Hepatocyte (in vitro differentiated cells): ENCODE measurements at regions not wholly inside any gene's neighbourhood (a gene's known extent, or its start where the extent isn't known, plus 50 kb on each side); places are given as distances from the start of the nearest gene placed in this dataset.
A peak's percentile ranks its signal among the peaks of the same experiment; 100 is the strongest.

Experiments
- DNase-seq: peaks from one replicate; pipeline ENCODE4 v3.0.0-alpha.2; 2016; ENCODE audit warnings: low spot score
- H2AFZ ChIP-seq: fragments of 200-600 bp; sonication (generic); 2 replicates; pipeline ENCODE4 v1.6.0; 2016; ENCODE audit warnings: antibody characterized with exemption, mild to moderate bottlenecking
- H3K27ac ChIP-seq: fragments of 200-600 bp; sonication (generic); 2 replicates; pipeline ENCODE4 v1.5.1; 2016; ENCODE audit warnings: mild to moderate bottlenecking
- H3K27me3 ChIP-seq: fragments of 200-600 bp; sonication (generic); 2 replicates; pipeline ENCODE4 v1.6.1; 2016
- H3K36me3 ChIP-seq: fragments of 200-600 bp; sonication (generic); replicated peaks from 2 replicates; pipeline ENCODE4 v1.5.1; 2016; ENCODE audit warnings: low read depth; ENCODE audit not compliant: insufficient read depth
- H3K4me1 ChIP-seq: fragments of 200-600 bp; sonication (generic); 2 replicates; pipeline ENCODE4 v1.5.1; 2016; ENCODE audit warnings: mild to moderate bottlenecking, moderate library complexity; ENCODE audit not compliant: insufficient read depth
- H3K4me2 ChIP-seq: fragments of 200-600 bp; sonication (generic); 2 replicates; pipeline ENCODE4 v1.6.0; 2016
- H3K4me3 ChIP-seq: fragments of 200-600 bp; sonication (generic); 2 replicates; pipeline ENCODE4 v1.5.1; 2016; ENCODE audit warnings: mild to moderate bottlenecking
- H3K79me2 ChIP-seq: fragments of 200-600 bp; sonication (generic); 2 replicates; pipeline ENCODE4 v1.6.0; 2017; ENCODE audit warnings: mild to moderate bottlenecking
- H3K9me2 ChIP-seq: fragments of 200-600 bp; sonication (generic); replicated peaks from 2 replicates; pipeline ENCODE4 v1.6.0; 2017; ENCODE audit warnings: mild to moderate bottlenecking; ENCODE audit not compliant: insufficient read depth
- H3K9me3 ChIP-seq: fragments of 200-600 bp; sonication (generic); 2 replicates; pipeline ENCODE4 v1.5.1; 2016; ENCODE audit warnings: low read depth, mild to moderate bottlenecking
- H4K20me1 ChIP-seq: fragments of 200-600 bp; sonication (generic); 2 replicates; pipeline ENCODE4 v1.6.0; 2016; ENCODE audit warnings: mild to moderate bottlenecking; ENCODE audit not compliant: insufficient read depth, poor library complexity, severe bottlenecking
- CTCF ChIP-seq: fragments of 200-600 bp; sonication (generic); IDR thresholded peaks from 2 replicates; pipeline ENCODE4 v1.5.1; 2016; ENCODE audit warnings: antibody characterized with exemption, mild to moderate bottlenecking; ENCODE audit not compliant: poor library complexity
- EZH2 ChIP-seq: fragments of 200-600 bp; sonication (generic); IDR thresholded peaks from 2 replicates; pipeline ENCODE4 v1.6.1; 2016; ENCODE audit warnings: antibody characterized with exemption, mild to moderate bottlenecking, borderline replicate concordance
- EZH2phosphoT487 ChIP-seq: fragments of 200-600 bp; sonication (generic); IDR thresholded peaks from one replicate; pipeline ENCODE4 v1.6.1; 2018; ENCODE audit warnings: antibody characterized with exemption, mild to moderate bottlenecking, low read depth, moderate library complexity; ENCODE audit not compliant: unreplicated experiment, severe bottlenecking
- WGBS: methylation state at CpG from one replicate; pipeline ENCODE4 v1.1.6; 2016; ENCODE audit warnings: low lambda C conversion rate; ENCODE audit errors: missing lambda C conversion rate; 5-methylcytosine and 5-hydroxymethylcytosine counted together

- Histone ChIP-seq H2AFZ (no peak overlapping the region), H3K4me1 (no peaks in the 10 kb centered on the region), H3K79me2 (no peaks in the 10 kb centered on the region), H3K9me2 (no peaks in the 10 kb centered on the region), H3K27ac (no peak overlapping the region), H3K9me3 (no peaks in the 10 kb centered on the region), H3K27me3 (no peaks in the 10 kb centered on the region), H4K20me1 (no peaks in the 10 kb centered on the region), H3K4me2 (no peak overlapping the region), H3K36me3 (no peaks in the 10 kb centered on the region), H3K4me3 (no peak overlapping the region)
- 92% methylated on average over 3 of the region's 3 CpGs for WGBS
- no peak for TF ChIP-seq CTCF
- TF ChIP-seq EZH2, result no peak
- TF ChIP-seq EZH2phosphoT487, result no peak
- DNase-seq, result no peak
These were observed 1134.8 kb upstream of the ZEB2 start for GRCh38 chr2:145654746-145655145.

- Histone ChIP-seq H3K4me2 (no peak overlapping the region), H3K9me2 (no peaks in the 10 kb centered on the region), H3K4me3 (no peak overlapping the region), H3K79me2 (no peaks in the 10 kb centered on the region), H3K4me1 (no peaks in the 10 kb centered on the region), H3K27me3 (no peaks in the 10 kb centered on the region), H3K36me3 (no peaks in the 10 kb centered on the region), H3K27ac (no peak overlapping the region), H2AFZ (no peak overlapping the region), H3K9me3 (no peaks in the 10 kb centered on the region), H4K20me1 (no peaks in the 10 kb centered on the region)
- no peak for DNase-seq
- 88% methylated on average over 2 of the region's 2 CpGs for WGBS
- TF ChIP-seq EZH2phosphoT487 (no peak), EZH2 (no peak), CTCF (no peak)
These were observed 1134.2 kb upstream of the ZEB2 start for GRCh38 chr2:145654156-145654555.

GRCh38 chr2:145653553-145653952 lies 1133.6 kb upstream of the ZEB2 start:
- no peak overlapping the region for H2AFZ ChIP-seq
- no peaks in the 10 kb centered on the region for H3K4me1 ChIP-seq
- no peaks in the 10 kb centered on the region for H3K27me3 ChIP-seq
- TF ChIP-seq CTCF (no peak), EZH2phosphoT487 (no peak), EZH2 (no peak)
- no peak overlapping the region for H3K4me2 ChIP-seq
- no peak for DNase-seq
- H3K9me3 ChIP-seq, result no peaks in the 10 kb centered on the region
- no peaks in the 10 kb centered on the region for H3K36me3 ChIP-seq
- H3K27ac ChIP-seq, result peak overlapping the region; percentile 74
- no peaks in the 10 kb centered on the region for H3K9me2 ChIP-seq
- no peaks in the 10 kb centered on the region for H4K20me1 ChIP-seq
- no peak overlapping the region for H3K4me3 ChIP-seq
- H3K79me2 ChIP-seq, result no peaks in the 10 kb centered on the region
